ENCODE measurements at regions not wholly inside any gene's neighbourhood (a gene's known extent, or its start where the extent isn't known, plus 50 kb on each side); places are given as distances from the start of the nearest gene placed in this dataset.

DNA sequence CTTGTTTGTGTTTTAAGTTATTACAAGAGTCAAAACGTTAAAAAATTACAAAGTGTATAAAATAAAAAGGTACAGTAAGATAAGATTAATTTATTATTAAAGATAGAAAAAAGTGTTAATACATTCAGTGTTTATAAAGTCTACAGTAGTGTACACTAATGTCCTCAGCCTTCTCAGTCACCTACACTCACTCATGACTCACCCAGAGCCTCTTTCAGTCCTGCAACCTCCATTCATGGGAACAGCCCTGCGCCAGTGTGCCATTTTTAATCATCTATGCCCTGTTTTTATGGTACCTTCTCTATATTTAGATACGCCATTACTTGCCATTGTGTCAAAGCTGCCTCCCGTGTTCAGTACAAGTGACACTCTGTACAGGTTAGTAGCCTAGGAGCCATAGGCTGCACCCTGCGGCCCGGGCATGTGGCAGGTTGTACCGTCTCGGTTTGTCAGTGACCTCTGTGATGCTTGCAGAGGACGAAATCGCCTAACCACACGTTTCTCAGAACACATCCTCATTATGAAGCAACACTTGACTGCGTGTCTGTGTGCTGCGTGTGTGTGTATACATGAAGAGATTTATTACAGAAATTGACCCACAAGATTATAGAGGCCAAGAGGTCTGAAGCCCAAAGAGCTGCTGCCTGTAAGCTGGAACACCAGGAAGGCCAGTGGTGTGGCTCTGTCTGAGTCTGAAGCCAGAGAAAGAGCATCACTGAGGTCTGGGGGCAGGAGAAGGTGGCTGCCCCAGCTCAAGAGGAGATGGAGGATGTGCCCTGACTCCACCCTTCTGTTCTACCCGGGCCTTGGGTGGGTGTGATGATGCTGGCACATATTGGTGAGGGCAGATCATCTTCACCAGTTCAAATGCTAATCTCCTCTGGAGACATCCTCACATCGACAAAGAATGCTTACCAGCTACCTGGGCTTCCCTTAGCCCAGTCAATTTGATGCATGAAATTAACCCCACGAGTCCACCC lies 116.6 kb upstream of the C14orf180 start:
- no peak for DNase-seq (ENCODE audit: low read depth)

DNA sequence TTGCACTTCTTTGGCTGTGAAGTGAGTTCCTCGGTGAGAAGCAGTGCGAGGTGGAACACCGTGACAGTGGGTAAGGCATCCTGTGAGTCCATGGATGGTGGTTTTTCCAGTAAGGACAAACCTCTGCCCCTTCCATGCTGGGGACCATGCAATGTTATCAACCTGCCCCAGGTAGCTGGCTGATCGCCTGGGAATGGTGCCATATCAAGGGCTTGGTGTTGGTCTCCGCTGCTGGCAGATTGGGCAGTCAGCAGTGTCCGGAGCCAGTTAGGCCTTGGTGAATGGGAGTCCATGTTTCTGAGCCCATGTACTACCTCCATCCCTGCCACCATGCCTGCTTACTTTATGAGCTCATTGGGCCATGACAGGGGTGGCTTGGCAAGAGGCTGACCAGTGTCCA lies 114.7 kb upstream of the C14orf180 start:
- DNase-seq (ENCODE audit: low read depth): no peak

- no peak for DNase-seq (ENCODE audit: low read depth)
These were observed 113.8 kb upstream of the C14orf180 start for GRCh38 chr14:104465482-104466390.

DNA sequence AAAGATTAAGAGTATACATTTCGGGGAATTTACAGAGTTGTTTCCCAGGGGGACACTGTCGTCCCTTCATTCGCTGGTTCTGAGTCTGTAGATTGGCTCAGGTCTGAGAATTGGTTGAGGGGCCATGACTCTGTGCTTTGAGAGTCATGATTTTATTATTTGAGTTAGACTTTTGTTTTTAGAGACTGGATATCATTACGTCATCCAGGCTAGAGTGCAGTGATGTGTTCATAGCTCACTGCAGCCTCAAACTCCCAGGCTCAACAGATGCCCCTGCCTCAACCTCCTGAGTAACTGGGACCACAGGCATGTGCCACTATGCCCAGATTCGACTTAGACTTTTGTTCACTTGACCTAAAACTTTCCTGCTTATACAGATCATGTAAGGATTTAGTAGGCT lies 112.3 kb upstream of the C14orf180 start:
- no peak for DNase-seq (ENCODE audit: low read depth)

DNA sequence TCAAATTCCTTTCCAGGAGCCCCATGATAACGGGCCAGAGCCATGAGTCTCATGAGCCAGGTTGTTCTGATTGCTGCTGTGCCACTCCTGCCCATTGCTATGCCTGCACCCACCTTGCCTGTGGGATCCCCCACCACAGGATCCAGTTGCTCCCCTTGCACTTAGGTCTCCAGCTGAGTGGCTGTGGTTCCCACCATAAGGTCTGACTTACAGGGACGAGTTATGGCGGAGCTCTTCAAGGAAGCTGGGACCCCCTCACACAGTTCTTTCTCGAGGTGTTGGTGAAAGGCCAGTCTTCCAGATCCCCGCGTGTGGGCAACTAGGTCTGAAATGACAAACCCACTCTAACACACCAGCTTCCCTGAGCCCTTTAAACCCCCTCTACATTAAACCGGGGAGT lies 111.9 kb upstream of the C14orf180 start:
- no peak for DNase-seq (ENCODE audit: low read depth)

DNA sequence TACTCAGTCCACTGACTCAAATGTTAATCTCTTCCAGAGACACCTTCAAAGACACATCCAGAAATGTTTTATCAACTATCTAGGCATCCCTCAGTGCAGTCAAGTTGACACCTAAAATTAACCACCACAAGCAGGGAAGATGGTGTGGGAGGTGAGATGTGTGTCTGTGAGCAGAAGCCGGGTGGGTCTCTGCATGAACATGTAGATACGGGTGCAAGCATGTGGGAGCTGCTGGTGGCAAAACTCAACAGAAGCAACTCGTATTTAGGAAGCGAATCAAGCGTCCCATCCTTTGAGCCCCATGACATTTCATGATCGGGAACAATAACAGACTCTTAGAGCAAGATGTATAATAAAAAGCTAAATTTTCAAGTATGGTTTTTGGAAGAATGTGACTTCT lies 110.0 kb upstream of the C14orf180 start:
- no peak for DNase-seq (ENCODE audit: low read depth)

GRCh38 chr14:104470588-104470987 lies 109.0 kb upstream of the C14orf180 start:
- DNase-seq (ENCODE audit: low read depth): no peak

- no peak for DNase-seq (ENCODE audit: low read depth)
These were observed 108.5 kb upstream of the C14orf180 start for GRCh38 chr14:104471114-104471513.

GRCh38 chr14:104472073-104472472 lies 107.5 kb upstream of the C14orf180 start:
- no peak for DNase-seq (ENCODE audit: low read depth)

DNA sequence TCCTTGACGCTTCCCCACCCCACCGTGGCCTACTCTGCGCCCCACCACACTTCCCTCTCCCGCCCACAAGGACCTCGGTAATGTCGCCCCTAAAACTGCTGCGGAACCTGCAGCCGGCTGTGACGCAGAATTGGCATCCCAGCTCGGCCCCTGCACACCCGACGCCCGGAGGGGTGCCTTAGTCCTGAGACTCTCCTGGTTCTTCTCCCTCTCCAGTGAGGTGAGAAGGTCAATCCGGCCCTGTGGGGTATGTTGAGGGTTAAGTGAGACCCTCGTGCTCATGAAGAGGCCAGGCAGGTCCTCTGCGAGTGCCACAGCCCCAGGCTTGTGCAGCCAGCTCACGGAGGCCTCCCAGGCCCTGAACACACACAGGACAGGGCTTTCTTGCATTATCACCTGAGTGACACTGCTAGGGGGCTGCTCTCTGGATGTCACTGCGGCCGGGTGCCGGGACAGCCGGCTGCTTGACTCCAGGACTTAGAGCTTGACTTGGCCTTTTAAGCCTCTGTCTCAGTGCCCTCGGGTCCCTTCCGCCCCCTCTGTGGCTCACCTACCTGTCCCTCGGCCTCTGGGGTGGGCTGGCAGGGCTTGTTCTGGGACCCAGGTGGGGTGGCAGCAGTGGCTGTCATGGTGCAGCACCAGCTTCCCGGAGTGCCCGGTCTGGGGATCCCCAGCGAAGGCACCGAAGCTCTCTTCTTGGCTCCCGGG lies 106.9 kb upstream of the C14orf180 start:
- DNase-seq (ENCODE audit: low read depth): no peak

- DNase-seq (ENCODE audit: low read depth): no peak
These were observed 106.4 kb upstream of the C14orf180 start for GRCh38 chr14:104473244-104473565.

DNA sequence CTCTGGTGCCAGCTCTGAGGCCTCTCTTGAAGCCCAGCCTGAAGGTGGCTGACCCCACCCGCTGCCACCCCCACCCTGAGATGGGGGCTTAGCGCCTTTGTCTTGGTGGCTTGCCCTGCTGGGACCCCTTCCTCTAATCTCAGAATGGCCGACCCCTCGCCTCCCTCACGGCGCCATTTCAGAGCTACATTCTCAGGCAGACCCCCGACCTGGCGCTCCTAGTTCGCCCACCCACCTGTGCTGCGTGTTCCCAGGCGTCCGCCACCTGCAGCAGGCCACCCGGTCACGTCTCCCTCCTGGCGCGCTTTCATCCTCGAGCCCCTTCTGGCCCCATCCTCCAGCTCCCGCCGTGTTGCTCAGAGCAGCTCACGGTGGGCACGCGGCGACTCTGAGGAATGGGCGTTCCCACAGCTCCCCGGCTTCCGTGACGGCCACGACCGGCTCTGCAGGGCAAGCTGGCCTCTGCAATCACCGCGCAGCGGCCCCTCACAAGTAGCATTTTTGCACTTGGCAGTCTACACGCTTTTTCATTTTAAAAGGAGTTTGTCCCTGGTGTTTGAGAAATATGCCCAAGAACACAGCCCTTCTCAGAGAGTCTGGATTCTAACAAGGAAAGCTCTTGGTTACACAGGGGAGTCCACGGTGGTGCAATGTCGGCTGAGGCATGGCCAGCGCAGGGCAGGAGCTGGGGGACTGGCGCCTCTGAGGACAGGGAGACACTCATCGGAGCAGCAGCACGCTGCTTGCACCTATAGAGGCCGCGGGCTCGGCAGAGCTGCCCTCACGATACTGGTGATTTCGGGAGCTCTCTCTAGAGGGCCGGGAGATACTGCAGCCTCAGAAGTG lies 105.7 kb upstream of the C14orf180 start:
- no peak for DNase-seq (ENCODE audit: low read depth)

DNA sequence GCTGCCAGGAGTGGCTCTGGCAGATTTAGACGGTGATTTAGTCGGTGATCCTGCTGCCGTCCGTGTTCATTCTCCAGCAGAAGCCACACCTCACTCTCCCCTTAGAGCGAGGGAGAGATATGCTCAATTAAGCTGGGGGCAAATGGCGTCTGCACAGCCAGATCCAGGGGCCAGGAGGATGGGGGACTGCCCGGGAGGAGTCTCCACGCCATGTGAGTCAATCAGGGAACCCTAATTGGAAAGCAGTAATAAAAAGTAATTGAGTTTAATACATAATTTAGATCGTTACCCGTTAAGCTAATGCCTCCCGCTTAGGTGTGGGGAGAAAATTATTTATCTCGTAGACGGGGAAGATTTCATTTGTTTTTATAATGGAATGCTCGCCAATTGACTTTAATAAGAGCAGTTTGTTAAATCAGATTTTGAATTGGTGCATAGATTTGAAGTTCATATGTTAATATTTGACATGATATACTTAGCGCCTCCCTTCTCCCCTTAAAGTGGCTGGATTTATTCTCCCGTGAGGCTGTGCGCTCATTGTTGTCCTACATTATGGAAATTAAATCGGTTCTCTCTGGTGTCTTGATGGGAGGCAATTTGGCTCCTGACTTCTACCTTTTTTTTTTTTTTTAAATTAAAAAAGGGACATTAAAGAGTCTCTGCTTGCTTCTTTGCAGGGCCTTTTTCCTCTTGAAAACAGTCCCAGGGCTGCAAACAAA lies 104.9 kb upstream of the C14orf180 start:
- DNase-seq (ENCODE audit: low read depth): no peak

GRCh38 chr14:104475256-104475655 lies 104.3 kb upstream of the C14orf180 start:
- no peak for DNase-seq (ENCODE audit: low read depth)

DNA sequence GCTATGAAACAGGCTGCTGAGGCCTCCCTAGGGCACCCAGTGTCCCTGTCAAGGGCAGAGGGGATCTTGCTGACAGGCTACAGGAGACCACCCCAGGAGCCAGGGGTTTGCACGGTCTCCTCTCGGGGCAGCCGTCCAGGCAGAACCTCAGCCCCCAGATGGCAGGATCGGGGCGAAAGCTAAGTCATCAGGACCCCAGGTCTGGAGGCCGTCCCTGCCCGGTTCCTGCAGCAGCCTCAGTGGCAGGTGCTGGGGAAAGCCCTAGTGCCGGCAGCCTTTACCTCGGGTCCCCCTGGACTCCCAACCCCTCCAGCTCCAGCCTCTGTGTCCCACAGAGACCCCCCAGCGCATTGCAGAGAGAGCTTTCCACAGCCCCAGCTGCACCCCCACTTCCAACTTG lies 103.8 kb upstream of the C14orf180 start:
- no peak for DNase-seq (ENCODE audit: low read depth)

DNA sequence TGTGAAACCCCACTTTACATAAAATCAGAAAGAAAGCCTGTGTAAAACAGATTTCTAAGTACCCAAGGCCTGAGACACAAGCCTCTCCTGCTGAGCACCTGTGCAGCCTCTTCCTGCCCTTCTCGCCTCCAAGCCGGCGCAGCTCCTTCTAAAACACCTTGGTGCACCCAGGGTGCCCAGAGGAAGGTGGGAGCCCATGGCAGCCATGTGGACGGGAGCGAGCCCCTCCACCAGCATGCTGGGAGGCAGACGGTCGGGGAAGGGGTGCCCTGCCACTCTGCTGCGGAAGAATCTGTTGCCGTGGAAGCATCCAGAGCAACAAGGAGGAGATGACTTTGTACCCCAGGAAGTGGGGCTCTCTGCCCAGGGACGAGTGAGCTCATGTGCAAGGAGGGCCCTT lies 103.1 kb upstream of the C14orf180 start:
- DNase-seq (ENCODE audit: low read depth): no peak

DNA sequence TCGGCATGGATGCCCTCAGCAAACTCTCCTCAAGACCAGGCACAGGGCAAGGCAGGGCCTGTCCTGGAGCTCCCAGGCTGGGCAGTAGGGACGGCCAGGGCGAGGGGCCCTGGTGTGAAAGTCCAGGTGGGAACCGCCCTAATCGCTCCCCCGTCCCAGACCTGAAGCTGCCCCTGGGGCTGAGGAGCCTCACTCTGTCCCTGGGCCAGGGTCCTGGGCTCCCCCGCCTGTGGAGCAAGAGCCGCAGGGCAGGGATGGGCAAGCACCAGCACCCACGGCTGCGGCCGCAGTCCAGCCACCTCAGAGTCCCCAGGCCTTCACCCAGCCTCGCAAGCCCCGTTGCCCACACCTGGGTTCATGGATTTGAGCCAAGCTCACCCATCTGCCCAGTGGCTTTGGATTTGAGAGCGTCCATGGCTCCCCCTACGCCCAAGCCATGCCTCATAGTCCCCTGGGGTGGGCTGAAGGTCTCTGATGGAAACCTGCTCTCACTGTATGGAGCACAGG lies 102.4 kb upstream of the C14orf180 start:
- no peak for DNase-seq (ENCODE audit: low read depth)

DNA sequence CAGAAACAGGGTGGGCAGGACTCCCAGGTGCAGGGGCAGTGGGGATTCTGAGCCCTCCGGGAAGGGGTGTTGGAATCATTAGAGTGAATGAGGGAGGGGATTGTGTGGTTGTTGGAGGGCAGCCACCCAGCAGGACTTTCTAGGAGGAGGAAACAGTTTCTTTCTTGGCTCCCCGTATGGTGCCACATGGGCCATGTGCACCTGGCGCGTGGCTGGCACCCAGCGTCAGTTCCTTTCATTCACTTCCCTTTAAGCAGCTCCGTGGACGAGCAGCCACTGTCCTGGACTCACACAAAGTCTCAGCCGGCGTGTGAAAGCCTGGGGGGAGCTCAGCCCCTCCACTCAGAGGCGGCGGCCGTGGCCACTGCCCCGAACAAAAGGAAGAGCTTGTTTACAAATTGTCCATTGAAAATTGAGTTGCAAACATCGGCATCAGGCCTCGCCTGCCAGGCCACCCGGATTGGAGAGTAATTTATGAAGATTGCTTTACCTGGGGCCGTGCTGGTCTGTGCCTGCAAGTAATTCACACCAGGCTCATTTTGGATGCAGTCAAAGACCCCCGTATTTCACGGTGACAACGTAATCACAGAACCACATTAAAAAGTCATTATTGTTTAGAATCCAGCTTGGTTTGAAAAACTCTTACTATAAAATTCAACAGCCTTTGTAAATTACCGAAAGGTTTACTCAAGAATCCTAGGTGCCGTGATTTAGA lies 101.7 kb upstream of the C14orf180 start:
- DNase-seq (ENCODE audit: low read depth): no peak

- no peak for DNase-seq (ENCODE audit: low read depth)
These were observed 100.9 kb upstream of the C14orf180 start for GRCh38 chr14:104478656-104479055.

- no peak for DNase-seq (ENCODE audit: low read depth)
These were observed 99.7 kb upstream of the C14orf180 start for GRCh38 chr14:104479901-104480300.
